ENCODE measurements at regions not wholly inside any gene's neighbourhood (a gene's known extent, or its start where the extent isn't known, plus 50 kb on each side); places are given as distances from the start of the nearest gene placed in this dataset.

DNA sequence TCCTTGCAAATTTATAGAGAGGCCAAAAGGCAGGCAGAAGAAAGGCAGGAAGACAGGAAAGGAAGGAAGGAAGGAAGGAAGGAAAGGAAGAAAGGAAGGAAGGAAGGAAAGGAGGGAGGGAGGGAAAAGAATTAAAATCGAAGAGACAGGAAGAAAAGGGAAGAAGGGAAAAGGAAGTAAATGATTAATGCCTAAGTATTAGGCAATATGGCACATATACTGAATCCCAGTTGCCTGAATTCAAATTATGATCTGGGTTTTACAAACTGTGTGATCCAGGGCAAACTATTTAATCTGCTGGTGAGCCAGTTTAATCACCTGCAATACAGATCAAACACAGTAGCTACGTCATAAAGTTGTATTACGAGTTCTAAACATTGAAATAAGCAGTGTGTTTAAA lies 983.6 kb downstream of the FLRT2 start:
- DNase-seq (ENCODE audit: low read depth): no peak

GRCh38 chr14:86513056-86513455 lies 983.1 kb downstream of the FLRT2 start:
- no peak for DNase-seq (ENCODE audit: low read depth)

DNA sequence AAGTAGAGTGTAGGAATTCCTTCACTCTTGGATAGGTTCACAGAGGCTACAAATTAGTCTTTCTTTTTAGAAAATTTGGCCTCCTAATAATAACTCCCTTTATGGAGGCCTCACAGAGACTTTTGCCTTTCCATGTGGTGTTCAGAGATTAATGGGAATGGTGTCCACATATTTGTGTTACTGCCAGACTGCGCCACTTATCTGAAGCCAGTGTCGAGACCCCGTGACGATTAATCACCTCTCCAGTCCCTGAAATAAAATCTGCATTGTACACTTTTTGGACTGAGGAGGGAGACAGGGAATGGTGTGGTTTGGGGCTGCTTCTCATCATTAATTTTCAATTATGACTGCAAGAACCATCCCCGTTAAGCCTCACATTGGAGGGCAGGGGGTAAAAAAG lies 980.5 kb downstream of the FLRT2 start:
- DNase-seq (ENCODE audit: low read depth): no peak

DNA sequence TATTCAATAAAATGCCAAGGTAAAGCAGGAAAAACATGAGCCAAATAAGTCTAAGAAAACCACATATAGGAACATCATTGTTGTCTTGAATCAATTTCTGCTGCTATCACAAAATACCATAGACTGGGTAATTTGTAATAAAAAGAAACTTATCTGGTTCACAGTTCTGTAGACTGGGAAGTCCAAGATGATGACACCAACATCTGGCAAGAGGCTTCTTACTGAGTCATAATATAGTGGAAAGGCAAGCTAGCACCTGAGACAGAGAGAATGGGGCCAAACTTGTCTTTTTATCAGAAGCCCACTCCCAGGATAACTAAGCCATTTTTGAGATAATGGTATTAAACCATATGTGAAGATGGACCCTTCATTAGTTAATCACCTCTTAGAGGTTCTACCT lies 975.9 kb downstream of the FLRT2 start:
- no peak for DNase-seq (ENCODE audit: low read depth)

DNA sequence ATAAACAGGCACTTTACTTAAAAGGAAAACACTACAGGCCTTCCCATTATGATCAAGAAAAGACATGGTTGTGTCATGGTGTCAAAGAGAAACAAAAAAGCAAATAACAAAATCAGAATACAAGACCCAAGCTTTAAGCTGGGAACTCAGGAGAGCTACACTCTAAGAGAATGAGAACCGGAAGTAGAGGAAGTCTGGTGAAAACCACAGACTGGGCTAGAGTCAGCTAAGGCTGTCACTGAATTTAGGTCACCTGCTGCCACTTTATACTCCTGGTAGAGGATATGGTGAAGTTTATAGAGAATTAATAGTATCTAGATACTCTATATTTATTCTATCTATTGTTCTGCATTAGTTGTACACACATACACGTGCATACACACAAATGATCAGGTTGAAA lies 971.7 kb downstream of the FLRT2 start:
- no peak for DNase-seq (ENCODE audit: low read depth)

DNA sequence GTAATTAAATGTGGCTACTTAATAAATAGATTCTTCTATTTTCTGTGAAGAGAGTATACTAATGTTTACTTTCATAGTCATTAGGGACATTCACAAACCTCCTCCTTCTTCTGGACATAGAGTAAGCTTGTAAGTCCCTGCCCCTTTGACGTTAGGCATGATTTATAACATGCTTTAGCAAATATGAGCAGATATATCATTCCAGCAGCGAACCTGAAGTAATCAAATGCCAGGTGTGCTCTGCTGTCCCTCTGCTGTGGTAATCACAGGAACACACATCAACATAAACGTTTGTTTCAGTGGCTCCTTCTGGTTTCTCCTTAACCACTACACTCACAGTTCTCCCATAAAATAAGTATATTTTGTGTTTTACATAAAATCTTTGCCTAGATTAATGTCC lies 961.8 kb downstream of the FLRT2 start:
- DNase-seq (ENCODE audit: low read depth): no peak

- DNase-seq (ENCODE audit: low read depth): no peak
Observed at GRCh38 chr14:86481104-86481503, 951.2 kb downstream of the FLRT2 start.

DNA sequence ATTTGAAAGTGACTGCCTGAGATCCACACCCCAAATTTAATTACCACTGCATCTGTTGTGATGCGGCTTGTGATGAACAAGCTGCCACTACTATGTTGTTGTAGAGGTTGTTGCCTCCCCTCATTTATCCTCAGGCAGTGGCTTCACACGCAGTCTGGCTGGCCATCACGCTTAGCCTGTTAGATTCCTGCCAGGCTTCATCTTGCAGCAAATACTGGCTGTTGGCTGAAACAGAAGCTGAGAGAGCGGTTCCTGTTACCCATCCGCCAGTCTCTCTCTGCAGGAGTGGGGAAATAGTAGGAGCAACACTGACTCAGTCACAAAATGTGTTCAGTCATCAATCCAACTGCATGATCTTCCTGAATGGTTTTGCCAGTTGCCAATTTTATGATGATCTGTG lies 934.4 kb downstream of the FLRT2 start:
- DNase-seq (ENCODE audit: low read depth): no peak

GRCh38 chr14:86462193-86462753 lies 932.3 kb downstream of the FLRT2 start:
- DNase-seq (ENCODE audit: low read depth): no peak

DNA sequence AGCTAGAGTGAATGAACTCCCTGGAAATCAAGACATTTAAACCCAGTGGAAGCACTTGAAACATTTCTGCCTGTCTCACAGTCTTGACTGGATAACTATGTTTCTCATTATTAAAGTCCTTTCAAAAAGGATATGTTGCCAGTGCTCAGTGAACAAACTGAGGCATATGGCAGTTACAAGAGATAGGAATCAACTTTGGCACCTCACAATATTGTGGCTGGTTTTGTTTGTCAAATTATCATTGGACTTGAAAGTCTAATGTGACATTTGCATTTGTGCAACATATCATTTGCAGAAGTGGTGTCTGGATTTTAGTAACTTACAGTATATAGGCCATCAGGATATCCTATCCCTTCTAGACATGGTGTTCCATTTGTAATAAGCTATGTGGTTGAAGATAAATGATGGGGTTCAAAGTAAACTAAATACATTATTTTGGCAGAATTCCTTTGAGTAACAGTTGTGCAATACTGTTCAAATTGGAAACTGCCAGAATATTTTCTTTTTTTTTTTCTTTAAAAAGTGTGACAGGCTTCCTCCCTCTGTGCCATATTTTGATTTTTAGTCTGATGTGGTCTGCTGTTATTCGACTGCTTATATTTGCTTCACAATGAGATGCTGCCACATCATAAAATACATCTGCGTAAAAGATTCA lies 927.7 kb downstream of the FLRT2 start:
- DNase-seq (ENCODE audit: low read depth): no peak

GRCh38 chr14:86450085-86450484 lies 920.1 kb downstream of the FLRT2 start:
- no peak for DNase-seq (ENCODE audit: low read depth)

GRCh38 chr14:86442135-86442534 lies 912.2 kb downstream of the FLRT2 start:
- DNase-seq (ENCODE audit: low read depth): no peak

- no peak for DNase-seq (ENCODE audit: low read depth)
Observed at GRCh38 chr14:86430853-86431252, 900.9 kb downstream of the FLRT2 start.

- DNase-seq (ENCODE audit: low read depth): no peak
Observed at GRCh38 chr14:86423214-86423613, 893.3 kb downstream of the FLRT2 start.

- no peak for DNase-seq (ENCODE audit: low read depth)
Observed at GRCh38 chr14:86420131-86420530, 890.2 kb downstream of the FLRT2 start.

GRCh38 chr14:86414146-86414545 lies 884.2 kb downstream of the FLRT2 start:
- no peak for DNase-seq (ENCODE audit: low read depth)

GRCh38 chr14:86404989-86405649 lies 875.2 kb downstream of the FLRT2 start:
- no peak for DNase-seq (ENCODE audit: low read depth)

DNA sequence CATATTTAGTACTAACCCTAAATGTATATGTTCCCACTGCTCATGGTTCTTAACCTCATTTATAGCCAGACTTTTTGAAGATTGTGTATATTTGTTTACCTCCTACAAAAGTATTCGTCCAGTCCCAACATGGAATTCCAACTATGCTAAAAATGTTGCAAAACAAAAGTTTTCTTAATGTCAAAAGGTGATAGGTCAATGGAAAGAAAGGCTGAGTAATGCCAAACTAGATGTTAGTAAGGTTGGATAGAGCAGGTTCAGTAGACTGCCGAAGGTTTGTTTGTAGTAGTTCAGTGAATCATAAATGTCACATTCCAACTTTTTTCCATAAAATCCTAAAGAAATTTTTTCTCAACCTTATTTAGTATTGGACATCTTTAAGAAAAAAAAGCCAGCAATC lies 874.5 kb downstream of the FLRT2 start:
- DNase-seq (ENCODE audit: low read depth): no peak

DNA sequence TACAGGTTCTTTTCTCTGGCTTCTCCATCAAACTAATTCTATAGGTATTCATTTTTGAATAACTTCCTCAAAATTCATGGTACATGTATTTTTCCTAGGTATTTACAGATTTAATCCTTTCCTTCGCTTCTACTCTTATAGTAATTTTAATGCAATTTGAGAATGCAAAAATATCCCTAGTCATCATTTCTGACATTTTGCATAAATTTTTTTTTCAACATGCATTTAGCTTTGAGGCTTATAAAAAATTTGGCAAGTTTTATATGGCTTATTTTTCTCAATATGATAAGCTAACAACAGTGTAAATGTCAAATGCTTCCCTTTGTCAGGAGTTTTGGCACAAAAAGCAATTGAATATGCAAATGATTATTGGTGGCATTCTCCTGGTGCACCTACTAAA lies 872.6 kb downstream of the FLRT2 start:
- no peak for DNase-seq (ENCODE audit: low read depth)

- DNase-seq (ENCODE audit: low read depth): no peak
Observed at GRCh38 chr14:86391085-86391484, 861.1 kb downstream of the FLRT2 start.

- no peak for DNase-seq (ENCODE audit: low read depth)
Observed at GRCh38 chr14:86388216-86388615, 858.3 kb downstream of the FLRT2 start.

DNA sequence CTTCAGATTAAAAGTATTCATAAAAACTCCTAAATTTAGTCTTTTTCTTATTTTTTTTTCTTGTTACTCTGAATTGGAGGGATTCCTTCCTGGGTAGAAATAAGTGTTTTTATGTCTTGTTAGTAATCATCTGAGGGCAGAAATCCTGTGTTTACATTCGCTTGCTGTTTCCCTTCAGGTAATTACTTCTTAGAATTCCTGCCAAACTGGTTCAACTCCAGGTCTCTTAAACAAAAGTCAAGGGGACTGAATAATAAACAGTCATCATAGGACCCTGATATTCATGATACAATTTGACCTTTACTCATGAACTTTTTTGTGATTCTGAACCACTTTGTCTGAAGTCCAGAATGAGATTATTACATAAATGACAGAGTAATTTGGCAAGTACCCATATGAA lies 843.9 kb downstream of the FLRT2 start:
- DNase-seq (ENCODE audit: low read depth): no peak

DNA sequence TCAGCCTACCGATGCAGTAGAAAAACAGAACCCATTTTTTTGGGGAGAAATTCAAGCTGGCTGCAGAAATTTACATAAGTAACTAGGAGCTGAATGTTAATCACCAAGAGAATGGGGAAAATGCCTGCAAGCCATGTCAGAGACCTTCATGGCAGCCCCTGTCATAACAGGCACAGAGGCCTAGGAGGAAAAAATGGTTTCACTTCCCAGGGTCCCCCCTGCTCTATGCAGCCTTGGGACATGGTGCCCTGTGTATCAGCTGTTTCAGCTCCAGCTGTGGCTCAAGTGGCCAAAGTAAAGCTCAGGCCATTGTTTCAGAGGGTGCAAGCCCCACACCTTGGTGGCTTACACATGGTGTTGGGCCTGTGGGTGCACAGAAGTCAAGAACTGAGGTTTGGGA lies 842.5 kb downstream of the FLRT2 start:
- no peak for DNase-seq (ENCODE audit: low read depth)

DNA sequence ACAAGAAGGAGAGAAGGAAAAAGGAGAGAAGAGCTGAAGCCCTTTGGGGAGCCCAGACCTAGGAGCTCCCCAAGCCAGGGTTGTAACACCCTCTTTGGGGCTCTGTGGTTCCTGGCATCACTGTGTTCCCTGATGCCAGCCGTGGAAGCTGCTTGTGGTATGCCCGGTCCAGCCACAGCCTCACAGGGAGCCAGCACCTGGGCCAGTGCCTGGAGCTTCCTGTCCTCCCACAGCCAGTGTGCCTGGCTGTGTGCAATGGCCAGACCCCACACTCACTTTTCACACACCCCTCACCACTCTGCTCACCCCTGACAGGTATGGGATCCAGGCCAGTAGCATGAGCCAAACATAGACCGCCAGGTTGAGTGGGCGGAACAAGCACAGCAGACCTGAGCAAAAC lies 834.7 kb downstream of the FLRT2 start:
- no peak for DNase-seq (ENCODE audit: low read depth)

Data from activated T-helper 1 cell treated with Interleukin-2 at 50 U/mL for 16 hours (primary cell).